Omental fat pad (tissue), 3 donors: ENCODE measurements at regions not wholly inside any gene's neighbourhood (a gene's known extent, or its start where the extent isn't known, plus 50 kb on each side); places are given as distances from the start of the nearest gene placed in this dataset.
"Not testable (repeated sequence)": the region's sequence is repeated elsewhere in the genome, so short reads cannot be mapped to it uniquely, and the experiment has no call there.

Source experiments
- ATAC-seq: fragments of 150-250 bp; one replicate; pipeline ENCODE4 v1.9.1; 2016; ENCODE audit warnings: mild to moderate bottlenecking, moderate library complexity; ENCODE audit not compliant: low FRiP score
- DNase-seq: peaks from one replicate; pipeline ENCODE4 v3.0.0-alpha.2; 2019; ENCODE audit warnings: low spot score
- CTCF ChIP-seq, 3 donors: fragments of 450-650 bp; IDR thresholded peaks; one replicate each; pipeline ENCODE4 v1.5.1; 2016 to 2017; ENCODE audit warnings: antibody characterized with exemption in 3 of 3, mild to moderate bottlenecking in 3 of 3, moderate library complexity in 2 of 3

GRCh38 chr5:85602843-85603242 lies 1014.9 kb upstream of the COX7C start:
- no peak for TF ChIP-seq CTCF (IDR thresholded peaks at IDR 0.05)
- no peak for ATAC-seq
- no peak for DNase-seq

GRCh38 chr5:85604378-85604777 lies 1013.4 kb upstream of the COX7C start:
- ATAC-seq (no peak), DNase-seq (no peak)
- no peak for TF ChIP-seq CTCF (IDR thresholded peaks at IDR 0.05)

- ATAC-seq (no peak), DNase-seq (no peak)
- TF ChIP-seq CTCF (IDR thresholded peaks at IDR 0.05), result no peak
Measured at GRCh38 chr5:85604786-85605185, 1013.0 kb upstream of the COX7C start.

GRCh38 chr5:85605381-85605780 lies 1012.4 kb upstream of the COX7C start:
- ATAC-seq (no peak), DNase-seq (no peak)
- TF ChIP-seq CTCF (IDR thresholded peaks at IDR 0.05), result no peak

GRCh38 chr5:85614489-85614888 lies 1003.3 kb upstream of the COX7C start:
- TF ChIP-seq CTCF (IDR thresholded peaks at IDR 0.05), result no peak
- ATAC-seq (no peak), DNase-seq (no peak)

GRCh38 chr5:85621668-85622067 lies 996.1 kb upstream of the COX7C start:
- ATAC-seq (no peak), DNase-seq (no peak)
- TF ChIP-seq CTCF (IDR thresholded peaks at IDR 0.05), result no peak

GRCh38 chr5:85628153-85628552 lies 989.6 kb upstream of the COX7C start:
- DNase-seq, result no peak
- no peak for TF ChIP-seq CTCF (IDR thresholded peaks at IDR 0.05)
- no peak for ATAC-seq

GRCh38 chr5:85638495-85639125 lies 979.1 kb upstream of the COX7C start:
- not testable (repeated sequence) for DNase-seq, ATAC-seq
